Liver (tissue), 8 donors: ENCODE measurements at regions not wholly inside any gene's neighbourhood (a gene's known extent, or its start where the extent isn't known, plus 50 kb on each side); places are given as distances from the start of the nearest gene placed in this dataset.

ENCODE experiments used
- DNase-seq: peaks from one replicate; pipeline ENCODE4 v3.0.0-alpha.2; 2017; ENCODE audit warnings: low spot score
- H3K27ac ChIP-seq, 2 donors: one replicate each; pipeline ENCODE4 v1.7.0; 2013; ENCODE audit warnings: inconsistent platforms in 2 of 2, low read length in 2 of 2, control low read depth in 1 of 2, low read depth in 1 of 2, mild to moderate bottlenecking in 1 of 2
- H3K27me3 ChIP-seq, 4 donors: one replicate each; pipeline versions ENCODE4 v1.6.1 to v1.7.0; 2013; ENCODE audit warnings: low read length in 3 of 4, inconsistent platforms in 1 of 4, mild to moderate bottlenecking in 1 of 4, moderate library complexity in 1 of 4; ENCODE audit not compliant: control insufficient read depth in 4 of 4, insufficient read depth in 4 of 4
- H3K36me3 ChIP-seq, 4 donors: one replicate each; pipeline versions ENCODE4 v1.6.1 to v1.7.0; 2013; ENCODE audit warnings: low read length in 3 of 4, mild to moderate bottlenecking in 3 of 4, low read depth in 1 of 4, moderate library complexity in 1 of 4; ENCODE audit not compliant: control insufficient read depth in 4 of 4, insufficient read depth in 3 of 4
- H3K4me1 ChIP-seq, 4 donors: one replicate each; pipeline versions ENCODE4 v1.6.1 to v1.7.0; 2013; ENCODE audit warnings: low read length in 3 of 4, mild to moderate bottlenecking in 3 of 4, moderate library complexity in 1 of 4; ENCODE audit not compliant: control insufficient read depth in 4 of 4, insufficient read depth in 4 of 4
- H3K4me3 ChIP-seq, 3 donors: one replicate each; pipeline versions ENCODE4 v1.6.1 to v1.7.0; 2013; ENCODE audit warnings: low read length in 3 of 3, control low read depth in 1 of 3, low read depth in 1 of 3, mild to moderate bottlenecking in 1 of 3
- H3K9ac ChIP-seq, 2 donors: one replicate each; pipeline ENCODE4 v1.7.0; 2013; ENCODE audit warnings: low read length in 2 of 2, mild to moderate bottlenecking in 2 of 2, moderate library complexity in 2 of 2, control low read depth in 1 of 2, low read depth in 1 of 2
- H3K9me3 ChIP-seq, 4 donors: one replicate each; pipeline versions ENCODE4 v1.6.1 to v1.7.0; 2013; ENCODE audit warnings: low read length in 3 of 4; ENCODE audit not compliant: control insufficient read depth in 4 of 4
- CTCF ChIP-seq: fragments of 150-350 bp; IDR thresholded peaks from 2 replicates; pipeline ENCODE4 v1.5.1; 2017; ENCODE audit warnings: improper control_type of control experiment, low read depth, low read length; ENCODE audit not compliant: missing input control
- EGR1 ChIP-seq, 2 donors: IDR thresholded peaks; 2 replicates each; pipeline ENCODE4 v1.6.1; 2016 to 2018; ENCODE audit warnings: antibody characterized with exemption in 2 of 2, low read depth in 2 of 2
- FOXA1 ChIP-seq: IDR thresholded peaks from 2 replicates; pipeline ENCODE4 v1.6.1; 2016; ENCODE audit warnings: antibody characterized with exemption
- FOXA2 ChIP-seq: IDR thresholded peaks from 2 replicates; pipeline ENCODE4 v1.6.1; 2016; ENCODE audit warnings: antibody characterized with exemption
- GABPA ChIP-seq, 2 donors: IDR thresholded peaks in 1 of 2; conservative IDR thresholded peaks in 1 of 2; 2 replicates each; pipeline ENCODE4 v1.6.1; 2016; ENCODE audit warnings: antibody characterized with exemption in 2 of 2, mild to moderate bottlenecking in 1 of 2, moderate library complexity in 1 of 2
- HNF4A ChIP-seq, 2 donors: conservative IDR thresholded peaks; 2 replicates each; pipeline ENCODE4 v1.6.1; 2016; ENCODE audit warnings: antibody characterized with exemption in 2 of 2, mild to moderate bottlenecking in 2 of 2
- HNF4G ChIP-seq: IDR thresholded peaks from 2 replicates; pipeline ENCODE4 v1.6.1; 2016; ENCODE audit warnings: antibody characterized with exemption
- JUND ChIP-seq, 2 donors: IDR thresholded peaks; 2 replicates each; pipeline ENCODE4 v1.6.1; 2016; ENCODE audit warnings: antibody characterized with exemption in 2 of 2
- NR2F2 ChIP-seq: IDR thresholded peaks from 2 replicates; pipeline ENCODE4 v1.6.1; 2016; ENCODE audit warnings: antibody characterized with exemption
- RAD21 ChIP-seq, 2 donors: IDR thresholded peaks; 2 replicates each; pipeline ENCODE4 v1.6.1; 2016; ENCODE audit warnings: antibody characterized with exemption in 2 of 2, mild to moderate bottlenecking in 2 of 2
- RXRA ChIP-seq, 2 donors: IDR thresholded peaks; 2 replicates each; pipeline ENCODE4 v1.6.1; 2017 to 2018; ENCODE audit warnings: antibody characterized with exemption in 2 of 2, mild to moderate bottlenecking in 1 of 2
- SP1 ChIP-seq: IDR thresholded peaks from 2 replicates; pipeline ENCODE4 v1.6.1; 2018; ENCODE audit warnings: antibody characterized with exemption, mild to moderate bottlenecking
- TAF1 ChIP-seq: conservative IDR thresholded peaks from 2 replicates; pipeline ENCODE4 v1.6.1; 2016; ENCODE audit warnings: antibody characterized with exemption, mild to moderate bottlenecking
- YY1 ChIP-seq: IDR thresholded peaks from 2 replicates; pipeline ENCODE4 v1.6.1; 2016; ENCODE audit warnings: antibody characterized with exemption, mild to moderate bottlenecking
- ZBTB33 ChIP-seq: IDR thresholded peaks from 2 replicates; pipeline ENCODE4 v1.6.1; 2016; ENCODE audit warnings: antibody characterized with exemption
- WGBS: extraction: QIAGEN DNeasy Blood & Tissue Kit; methylation state at CpG from one replicate; pipeline ENCODE4 v1.1.7; 2013; 5-methylcytosine and 5-hydroxymethylcytosine counted together
- TF ChIP-seq, protein P1 (sequence below): IDR thresholded peaks from 2 replicates; pipeline ENCODE4 v1.6.1; 2016; ENCODE audit warnings: antibody characterized with exemption
- TF ChIP-seq, protein P2 (sequence below): IDR thresholded peaks from 2 replicates; pipeline ENCODE4 v1.6.1; 2016; ENCODE audit warnings: antibody characterized with exemption, mild to moderate bottlenecking
- TF ChIP-seq, protein P3 (sequence below): IDR thresholded peaks from 2 replicates; pipeline ENCODE4 v1.6.1; 2016; ENCODE audit warnings: antibody characterized with exemption
- donor health status: healthy.
- donor health status: healthy.
- donor health status: healthy.
- donor health status: healthy.
- donor health status: healthy.

GRCh38 chr3:117550766-117551165 lies 841.2 kb downstream of the TUSC7 start:
- Histone ChIP-seq H3K9me3 (no peaks in the 10 kb centered on the region), H3K4me1 (no peaks in the 10 kb centered on the region), H3K27me3 (no peaks in the 10 kb centered on the region), H3K9ac (no peak overlapping the region), H3K4me3 (no peak overlapping the region), H3K36me3 (no peaks in the 10 kb centered on the region), H3K27ac (no peak overlapping the region)
- no peak for DNase-seq
- TF ChIP-seq YY1, result no peak
- 43% methylated on average over 2 of the region's 2 CpGs for WGBS

- Histone ChIP-seq H3K4me3 (no peak overlapping the region), H3K27me3 (peaks cover 0 to 2% (median 0%) of the 10 kb centered on the region in 4 donors), H3K9ac (no peak overlapping the region), H3K4me1 (no peaks in the 10 kb centered on the region), H3K9me3 (no peaks in the 10 kb centered on the region), H3K27ac (no peak overlapping the region), H3K36me3 (no peaks in the 10 kb centered on the region)
- TF ChIP-seq TAF1 (no peak), EGR1 (IDR thresholded peaks at IDR 0.05; ENCODE audit: low read depth in 2 of 2) (no peak), ZBTB33 (no peak), JUND (IDR thresholded peaks at IDR 0.05) (no peak), HNF4A (conservative IDR thresholded peaks at IDR 0.05) (no peak), SP1 (no peak), FOXA2 (no peak), FOXA1 (no peak), RAD21 (IDR thresholded peaks at IDR 0.05) (no peak), YY1 (no peak), HNF4G (no peak), RXRA (IDR thresholded peaks at IDR 0.05) (no peak), CTCF (no peak), GABPA (IDR thresholded peaks at IDR 0.05 in 1 of 2, conservative IDR thresholded peaks at IDR 0.05 in 1 of 2) (no peak), NR2F2 (no peak)
- TF ChIP-seq, protein P1, sequence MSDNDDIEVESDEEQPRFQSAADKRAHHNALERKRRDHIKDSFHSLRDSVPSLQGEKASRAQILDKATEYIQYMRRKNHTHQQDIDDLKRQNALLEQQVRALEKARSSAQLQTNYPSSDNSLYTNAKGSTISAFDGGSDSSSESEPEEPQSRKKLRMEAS, result no peak
- TF ChIP-seq, protein P2, sequence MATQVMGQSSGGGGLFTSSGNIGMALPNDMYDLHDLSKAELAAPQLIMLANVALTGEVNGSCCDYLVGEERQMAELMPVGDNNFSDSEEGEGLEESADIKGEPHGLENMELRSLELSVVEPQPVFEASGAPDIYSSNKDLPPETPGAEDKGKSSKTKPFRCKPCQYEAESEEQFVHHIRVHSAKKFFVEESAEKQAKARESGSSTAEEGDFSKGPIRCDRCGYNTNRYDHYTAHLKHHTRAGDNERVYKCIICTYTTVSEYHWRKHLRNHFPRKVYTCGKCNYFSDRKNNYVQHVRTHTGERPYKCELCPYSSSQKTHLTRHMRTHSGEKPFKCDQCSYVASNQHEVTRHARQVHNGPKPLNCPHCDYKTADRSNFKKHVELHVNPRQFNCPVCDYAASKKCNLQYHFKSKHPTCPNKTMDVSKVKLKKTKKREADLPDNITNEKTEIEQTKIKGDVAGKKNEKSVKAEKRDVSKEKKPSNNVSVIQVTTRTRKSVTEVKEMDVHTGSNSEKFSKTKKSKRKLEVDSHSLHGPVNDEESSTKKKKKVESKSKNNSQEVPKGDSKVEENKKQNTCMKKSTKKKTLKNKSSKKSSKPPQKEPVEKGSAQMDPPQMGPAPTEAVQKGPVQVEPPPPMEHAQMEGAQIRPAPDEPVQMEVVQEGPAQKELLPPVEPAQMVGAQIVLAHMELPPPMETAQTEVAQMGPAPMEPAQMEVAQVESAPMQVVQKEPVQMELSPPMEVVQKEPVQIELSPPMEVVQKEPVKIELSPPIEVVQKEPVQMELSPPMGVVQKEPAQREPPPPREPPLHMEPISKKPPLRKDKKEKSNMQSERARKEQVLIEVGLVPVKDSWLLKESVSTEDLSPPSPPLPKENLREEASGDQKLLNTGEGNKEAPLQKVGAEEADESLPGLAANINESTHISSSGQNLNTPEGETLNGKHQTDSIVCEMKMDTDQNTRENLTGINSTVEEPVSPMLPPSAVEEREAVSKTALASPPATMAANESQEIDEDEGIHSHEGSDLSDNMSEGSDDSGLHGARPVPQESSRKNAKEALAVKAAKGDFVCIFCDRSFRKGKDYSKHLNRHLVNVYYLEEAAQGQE, result no peak
- TF ChIP-seq, protein P3, sequence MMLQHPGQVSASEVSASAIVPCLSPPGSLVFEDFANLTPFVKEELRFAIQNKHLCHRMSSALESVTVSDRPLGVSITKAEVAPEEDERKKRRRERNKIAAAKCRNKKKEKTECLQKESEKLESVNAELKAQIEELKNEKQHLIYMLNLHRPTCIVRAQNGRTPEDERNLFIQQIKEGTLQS, result no peak
- 47% methylated on average over 2 of the region's 2 CpGs for WGBS
- no peak for DNase-seq
These were observed 843.9 kb downstream of the TUSC7 start for GRCh38 chr3:117553461-117553860.
